Stimulated activated CD8-positive, alpha-beta memory T cell treated with anti-CD3 and anti-CD28 coated beads, Interleukin-12 subunit alpha, Interleukin-12 subunit beta, amount 100 ng/mL, for 1 hour (primary cell): ENCODE measurements at regions not wholly inside any gene's neighbourhood (a gene's known extent, or its start where the extent isn't known, plus 50 kb on each side); places are given as distances from the start of the nearest gene placed in this dataset.

ENCODE experiments used
- DNase-seq: peaks from one replicate; pipeline ENCODE4 v3.0.0-alpha.2; 2020; ENCODE audit warnings: low read depth

DNA sequence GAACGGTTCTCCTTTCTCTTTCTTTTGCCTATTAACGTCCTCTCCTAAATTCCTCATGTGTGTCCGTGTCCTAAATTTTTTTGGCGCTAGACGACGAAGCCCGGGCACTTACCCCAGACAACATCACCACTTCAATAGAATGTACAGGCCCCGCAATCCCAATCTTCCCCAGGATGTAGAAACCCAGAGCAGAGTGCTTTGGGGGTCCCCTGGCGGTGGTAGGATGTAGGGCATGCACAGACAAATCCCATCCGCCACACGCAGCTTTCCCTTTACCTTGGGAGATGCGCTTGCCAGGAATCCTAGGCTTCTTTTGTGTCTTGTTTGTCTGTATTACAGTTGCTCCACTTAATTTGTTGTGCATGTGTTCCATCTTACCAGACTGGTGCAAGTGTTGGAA lies 417.3 kb upstream of the ARID1B start:
- no peak for DNase-seq

- DNase-seq = no peak
These were observed 424.3 kb upstream of the ARID1B start for GRCh38 chr6:156352861-156353260.

- no peak for DNase-seq
These were observed 425.7 kb upstream of the ARID1B start for GRCh38 chr6:156351346-156351966.

GRCh38 chr6:156350337-156350736 lies 426.8 kb upstream of the ARID1B start:
- no peak for DNase-seq

DNA sequence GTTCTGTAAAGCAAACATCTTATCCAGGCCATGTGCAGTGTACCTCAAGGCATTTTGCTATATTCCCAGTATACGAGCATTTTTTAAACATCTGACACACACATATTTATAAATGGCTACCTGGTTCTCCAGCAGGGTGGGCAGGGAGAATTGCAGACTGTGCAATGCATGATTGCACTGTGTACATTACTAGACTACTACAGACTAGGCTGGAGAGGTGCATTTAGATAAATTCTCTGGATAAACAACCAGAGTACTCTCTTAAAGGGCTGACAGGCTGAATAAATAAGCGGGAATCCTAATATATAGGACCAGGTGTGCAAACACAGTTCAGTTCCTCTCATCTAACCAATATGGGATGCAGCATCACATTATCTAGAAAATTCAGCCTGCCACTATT lies 428.3 kb upstream of the ARID1B start:
- no peak for DNase-seq

- no peak for DNase-seq
These were observed 428.8 kb upstream of the ARID1B start for GRCh38 chr6:156348424-156348823.

GRCh38 chr6:156347656-156348055 lies 429.5 kb upstream of the ARID1B start:
- DNase-seq = no peak

DNA sequence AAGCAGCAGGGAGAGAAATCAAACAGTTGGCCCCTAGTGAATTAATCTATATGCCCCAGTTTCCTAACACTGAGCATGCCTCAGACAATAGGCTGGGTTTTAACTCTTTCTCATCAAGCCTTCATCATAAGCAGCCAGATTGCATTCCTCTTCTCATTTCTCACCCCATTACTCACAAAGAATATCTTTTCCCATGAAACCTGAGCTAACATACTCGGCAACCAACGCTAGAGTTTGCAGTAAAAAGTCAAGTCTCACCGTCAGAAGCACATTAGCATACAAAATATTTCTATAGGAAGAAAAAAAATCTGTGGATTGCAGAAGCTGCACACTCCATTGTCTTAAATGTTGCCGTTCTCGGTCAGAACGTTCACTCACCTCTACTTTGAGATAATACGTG lies 429.9 kb upstream of the ARID1B start:
- no peak for DNase-seq

DNA sequence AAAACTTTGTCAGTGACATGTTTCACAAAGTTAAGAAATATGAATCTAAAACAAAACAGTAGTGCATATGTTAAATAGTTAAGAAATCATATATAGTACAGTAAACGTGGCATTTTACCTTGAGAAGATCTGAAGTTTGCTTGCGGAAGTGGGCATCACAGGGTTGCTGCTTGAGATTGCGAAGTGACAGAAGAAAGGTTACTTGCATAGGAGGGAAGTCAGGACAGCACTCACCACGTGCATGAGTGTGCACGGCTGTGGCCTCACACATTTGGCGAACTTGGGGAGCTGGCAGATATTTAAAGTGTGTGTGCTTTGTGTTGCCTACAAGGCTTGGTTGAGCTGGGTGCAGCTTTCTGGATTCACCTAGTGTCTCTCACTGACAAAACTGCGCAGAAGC lies 431.5 kb upstream of the ARID1B start:
- DNase-seq = no peak

- DNase-seq = no peak
These were observed 432.7 kb upstream of the ARID1B start for GRCh38 chr6:156344491-156344890.

DNA sequence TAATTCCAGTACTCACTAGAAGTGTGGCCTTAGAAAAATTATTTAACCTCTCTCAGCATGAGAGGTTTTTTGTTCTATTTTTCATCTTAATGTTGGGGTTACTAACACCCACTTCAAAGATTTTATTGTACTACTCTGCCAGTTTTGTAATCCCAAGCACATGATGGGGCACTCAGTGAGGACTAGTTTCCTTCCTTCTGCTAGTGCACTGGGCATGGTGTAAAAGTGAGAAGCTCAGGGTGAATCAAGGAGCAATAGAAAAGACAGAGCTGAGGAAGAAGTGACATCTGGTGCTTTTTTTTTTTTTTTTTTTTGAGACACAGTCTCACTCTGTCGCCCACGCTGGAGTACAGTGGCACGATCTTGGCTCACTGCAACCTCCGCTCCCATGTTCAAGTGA lies 439.4 kb upstream of the ARID1B start:
- no peak for DNase-seq

GRCh38 chr6:156336733-156337132 lies 440.4 kb upstream of the ARID1B start:
- no peak for DNase-seq

GRCh38 chr6:156336089-156336488 lies 441.1 kb upstream of the ARID1B start:
- no peak for DNase-seq

GRCh38 chr6:156334966-156335365 lies 442.2 kb upstream of the ARID1B start:
- DNase-seq = no peak

- no peak for DNase-seq
These were observed 457.5 kb upstream of the ARID1B start for GRCh38 chr6:156319707-156320106.

DNA sequence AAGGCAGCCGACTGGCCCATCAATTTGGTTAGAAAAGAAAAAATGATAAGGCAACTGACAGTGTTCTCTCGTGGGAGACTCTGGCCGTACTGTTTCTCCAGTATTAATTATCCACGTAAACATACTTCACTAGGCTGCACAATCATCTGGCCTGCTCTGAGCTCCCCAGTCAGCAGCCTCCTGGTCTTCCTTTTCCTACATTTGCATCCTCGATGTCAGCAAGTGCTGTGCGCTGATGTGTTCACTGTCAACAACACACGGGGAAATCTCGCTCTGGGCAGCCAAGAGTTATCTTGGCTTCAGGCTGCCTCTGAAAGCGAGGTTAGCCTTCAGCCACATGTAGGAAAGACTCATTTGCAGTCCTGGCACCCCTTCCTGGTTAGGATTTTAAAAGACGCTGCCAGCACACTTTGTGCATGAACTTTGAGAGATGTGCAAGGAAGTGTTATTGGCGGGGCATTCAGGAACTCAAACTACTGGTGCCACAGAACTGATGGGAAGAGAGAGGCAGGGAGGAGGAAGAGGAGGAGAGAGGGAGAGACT lies 460.5 kb upstream of the ARID1B start:
- no peak for DNase-seq

DNA sequence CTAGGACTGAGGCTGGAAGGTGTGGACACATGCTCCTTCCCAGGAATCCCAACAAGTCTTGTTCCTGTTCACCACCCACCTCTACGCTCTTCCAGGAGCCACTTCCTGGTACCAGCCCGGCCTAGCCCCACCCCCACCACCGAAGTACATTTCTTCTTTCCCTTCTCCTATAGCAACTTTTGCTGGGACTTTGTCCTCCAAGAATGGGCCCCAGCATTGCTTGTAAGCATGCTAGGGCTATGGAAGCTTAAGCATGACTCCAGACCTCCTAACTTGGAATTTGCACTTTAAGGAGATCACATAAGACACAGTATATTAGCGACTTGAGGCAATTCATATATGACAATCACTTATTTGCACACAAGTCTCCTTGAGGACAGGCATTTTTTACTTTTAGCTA lies 462.0 kb upstream of the ARID1B start:
- no peak for DNase-seq

DNA sequence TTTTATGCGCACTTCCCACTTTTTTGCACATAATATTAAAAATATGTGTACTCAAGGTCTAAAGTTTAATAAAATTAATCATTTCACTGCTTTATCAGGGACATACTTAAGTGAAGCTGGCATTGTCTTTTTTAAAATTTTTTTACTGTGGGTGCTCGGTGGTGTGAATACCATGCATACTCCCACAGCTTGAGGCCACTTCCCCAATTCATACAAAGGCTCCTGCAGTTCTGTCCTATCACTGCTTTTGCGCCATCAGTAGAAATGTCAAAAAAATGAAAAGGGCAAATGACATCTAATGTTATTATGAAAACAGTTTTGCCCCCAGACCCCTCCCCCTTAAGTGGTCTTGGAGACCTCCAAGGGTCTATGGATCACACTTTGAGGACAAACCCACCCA lies 464.1 kb upstream of the ARID1B start:
- DNase-seq = no peak

GRCh38 chr6:156311291-156311690 lies 465.9 kb upstream of the ARID1B start:
- no peak for DNase-seq

DNA sequence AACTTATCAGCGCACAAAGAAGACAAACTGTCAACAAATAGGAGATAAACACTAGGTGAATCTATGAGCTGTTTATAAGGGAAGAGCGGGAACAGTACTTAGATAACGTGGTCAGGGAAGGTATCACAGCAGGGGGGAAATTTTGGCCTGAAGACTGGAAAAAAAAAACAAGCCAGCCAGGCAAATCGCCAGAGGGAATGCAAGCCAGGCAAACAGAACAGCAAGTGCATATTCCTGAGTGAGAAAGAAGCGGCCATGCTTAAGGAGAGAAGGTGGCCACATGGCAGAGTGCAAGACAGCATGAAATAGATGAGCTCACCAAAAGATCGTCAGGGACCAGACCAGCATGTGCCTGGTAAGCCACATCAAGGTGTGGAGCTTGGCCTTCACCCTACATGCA lies 466.5 kb upstream of the ARID1B start:
- DNase-seq = no peak

DNA sequence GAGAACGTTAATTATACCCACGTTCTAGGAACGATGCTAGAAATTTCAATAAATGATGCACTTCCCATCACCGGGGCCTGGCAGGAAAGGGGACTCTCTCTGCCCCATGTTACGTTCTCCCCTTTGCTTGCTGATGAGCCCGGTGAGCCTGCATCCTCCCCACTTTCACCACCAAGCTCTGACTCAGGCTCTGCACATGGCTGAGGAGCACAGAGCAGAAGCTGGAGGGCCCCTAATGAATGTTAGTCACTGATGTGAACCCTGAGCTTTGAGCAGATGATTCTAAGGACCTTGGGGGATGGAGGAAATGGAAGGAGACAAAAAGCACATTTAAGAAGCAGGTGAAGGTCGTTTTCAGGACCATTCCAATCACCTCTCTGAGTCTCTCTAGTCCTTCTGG lies 468.2 kb upstream of the ARID1B start:
- DNase-seq = no peak

DNA sequence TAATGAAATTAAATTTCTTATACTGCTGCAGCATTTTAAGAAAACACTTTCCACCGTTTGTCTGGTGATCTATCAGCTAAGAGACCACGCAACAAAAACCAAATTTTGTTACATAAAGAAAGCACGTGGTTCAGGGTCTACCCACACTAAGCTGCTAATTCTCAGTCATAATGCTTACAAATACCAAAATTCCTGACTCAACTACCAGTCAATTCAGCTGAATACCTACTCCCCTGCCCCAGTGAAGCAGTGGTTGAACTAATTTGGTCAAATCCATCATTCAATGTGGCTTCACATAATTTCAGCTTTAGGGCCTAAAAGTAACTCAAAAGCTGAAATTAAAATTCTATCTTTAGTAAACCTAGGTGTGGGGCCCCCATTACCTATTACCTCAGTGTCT lies 468.6 kb upstream of the ARID1B start:
- no peak for DNase-seq

GRCh38 chr6:156306531-156306930 lies 470.6 kb upstream of the ARID1B start:
- no peak for DNase-seq

DNA sequence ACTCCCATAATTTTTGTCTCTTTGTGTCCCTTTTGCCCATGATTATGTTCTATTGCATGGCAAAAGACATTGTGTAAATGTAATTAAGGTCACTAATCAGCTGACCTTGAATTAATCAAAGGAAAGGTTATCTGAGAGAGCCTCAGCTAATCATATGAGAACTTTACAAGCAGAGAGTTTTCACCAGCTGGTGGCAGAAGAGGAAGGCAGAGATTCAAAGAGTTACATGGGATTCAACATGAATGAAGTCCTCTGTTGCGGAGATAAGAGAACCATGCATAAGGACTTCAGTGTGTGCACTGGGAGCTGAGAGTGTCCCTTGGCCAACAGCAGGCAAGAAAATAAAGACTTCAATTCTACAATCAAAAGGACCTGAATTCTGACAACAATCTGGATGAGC lies 494.1 kb upstream of the ARID1B start:
- no peak for DNase-seq

DNA sequence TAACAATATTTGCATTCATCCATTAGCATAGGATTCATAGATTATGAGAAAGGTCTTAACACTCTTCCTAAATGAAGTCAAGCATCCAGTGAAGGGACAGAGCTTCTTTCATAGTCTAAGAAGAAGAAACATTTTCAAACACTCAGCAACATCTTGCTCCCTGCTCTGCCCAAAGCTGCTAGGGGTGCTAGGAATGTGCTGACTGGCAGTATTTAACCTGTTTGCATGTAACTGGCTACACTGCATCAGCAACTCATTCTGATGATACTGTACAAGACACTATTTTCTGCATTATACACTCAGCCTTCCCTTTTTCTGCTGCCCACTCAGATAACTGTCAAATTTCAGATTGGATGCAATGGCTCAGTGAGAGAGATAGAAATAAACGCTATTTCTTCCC lies 495.1 kb upstream of the ARID1B start:
- no peak for DNase-seq
